OCI-LY3 (cell line): ENCODE measurements at regions not wholly inside any gene's neighbourhood (a gene's known extent, or its start where the extent isn't known, plus 50 kb on each side); places are given as distances from the start of the nearest gene placed in this dataset.

Experiments used
- H2AFZ ChIP-seq: fragments of 200-600, 300-600 bp; shearing (Covaris generic); 2 replicates; pipeline ENCODE4 v1.6.0; 2014; ENCODE audit warnings: antibody characterized with exemption, low read depth, low read length
- H3K27ac ChIP-seq: fragments of 200-600, 300-600 bp; sonication (generic); 2 replicates; pipeline ENCODE4 v1.5.1; 2014; ENCODE audit warnings: mild to moderate bottlenecking, low read length, moderate library complexity, mixed read lengths
- H3K27me3 ChIP-seq: fragments of 200-600, 300-600 bp; sonication (generic); 2 replicates; pipeline ENCODE4 v1.6.1; 2014; ENCODE audit warnings: low read depth, low read length, mixed read lengths
- H3K36me3 ChIP-seq: fragments of 200-600, 300-600 bp; sonication (generic); replicated peaks from 2 replicates; pipeline ENCODE3; 2014; ENCODE audit warnings: low read depth, low read length, mixed read lengths
- H3K4me1 ChIP-seq: fragments of 300-600, 200-600 bp; sonication (generic); 2 replicates; pipeline ENCODE4 v1.6.1; 2014; ENCODE audit warnings: low read length, mixed read lengths
- H3K4me2 ChIP-seq: fragments of 200-600, 300-600 bp; sonication (generic); 2 replicates; pipeline ENCODE4 v1.6.1; 2014; ENCODE audit warnings: low read length, mixed read lengths
- H3K4me3 ChIP-seq: fragments of 300-600, 200-600 bp; sonication (generic); 2 replicates; pipeline ENCODE4 v1.5.1; 2014; ENCODE audit warnings: antibody characterized with exemption, mild to moderate bottlenecking, low read length, moderate library complexity
- H3K79me2 ChIP-seq: fragments of 300-600, 200-600 bp; shearing (Covaris generic); 2 replicates; pipeline ENCODE4 v1.6.1; 2014; ENCODE audit warnings: mild to moderate bottlenecking, low read length, mixed read lengths
- H3K9ac ChIP-seq: fragments of 300-600, 200-600 bp; shearing (Covaris generic); 2 replicates; pipeline ENCODE4 v1.6.0; 2014; ENCODE audit warnings: mild to moderate bottlenecking, low read length, moderate library complexity
- H3K9me3 ChIP-seq: fragments of 200-600, 300-600 bp; shearing (Covaris generic); 2 replicates; pipeline ENCODE4 v1.6.1; 2014; ENCODE audit warnings: low read length, mixed read lengths; ENCODE audit not compliant: insufficient read depth
- H4K20me1 ChIP-seq: fragments of 200-600, 300-600 bp; sonication (generic); 2 replicates; pipeline ENCODE4 v1.6.1; 2016; ENCODE audit warnings: low read length, mixed read lengths; ENCODE audit not compliant: insufficient read depth
- EZH2phosphoT487 ChIP-seq: fragments of 200-600 bp; shearing (Covaris generic); IDR thresholded peaks from 2 replicates; pipeline ENCODE4 v1.6.1; 2018; ENCODE audit warnings: antibody characterized with exemption, mixed run types, low read depth
- TF ChIP-seq, protein P1 (sequence below): fragments of 200-600, 300-600 bp; sonication (generic); IDR thresholded peaks from 2 replicates; pipeline ENCODE4 v1.5.1; 2014; ENCODE audit warnings: antibody characterized with exemption, low read length, low read depth

DNA sequence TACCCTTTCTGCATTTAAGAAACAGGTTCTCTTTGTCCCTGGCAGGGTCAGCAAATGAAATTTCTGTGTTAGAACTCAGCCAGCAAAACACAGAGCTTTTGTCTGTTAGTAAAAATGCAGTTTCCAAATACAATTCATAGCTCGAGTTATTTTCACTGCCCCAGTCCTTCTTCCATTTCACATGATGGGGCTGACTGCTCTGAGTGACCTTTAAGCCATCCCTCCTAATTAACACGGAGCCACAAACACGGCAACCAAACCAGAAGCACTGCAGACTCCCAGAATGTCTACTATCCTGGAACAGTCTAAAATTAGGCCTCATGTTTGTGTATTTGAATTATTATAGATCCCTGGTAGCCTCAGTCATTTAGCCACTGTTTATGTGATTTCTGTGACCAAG, 99.1 kb upstream of the RGS4 start:
- Histone ChIP-seq H3K9me3 (no peaks in the 10 kb centered on the region), H2AFZ (no peak overlapping the region), H3K36me3 (no peaks in the 10 kb centered on the region), H3K4me3 (no peak overlapping the region), H3K9ac (no peak overlapping the region), H3K27ac (no peak overlapping the region), H3K79me2 (no peaks in the 10 kb centered on the region), H3K4me2 (no peak overlapping the region), H3K27me3 (peaks cover 13% of the 10 kb centered on the region), H3K4me1 (0 out of 2 replicates have a peak, but pooled peaks cover 5% of the 10 kb centered on the region), H4K20me1 (no peaks in the 10 kb centered on the region)
- no peak for TF ChIP-seq EZH2phosphoT487
- TF ChIP-seq, protein P1, sequence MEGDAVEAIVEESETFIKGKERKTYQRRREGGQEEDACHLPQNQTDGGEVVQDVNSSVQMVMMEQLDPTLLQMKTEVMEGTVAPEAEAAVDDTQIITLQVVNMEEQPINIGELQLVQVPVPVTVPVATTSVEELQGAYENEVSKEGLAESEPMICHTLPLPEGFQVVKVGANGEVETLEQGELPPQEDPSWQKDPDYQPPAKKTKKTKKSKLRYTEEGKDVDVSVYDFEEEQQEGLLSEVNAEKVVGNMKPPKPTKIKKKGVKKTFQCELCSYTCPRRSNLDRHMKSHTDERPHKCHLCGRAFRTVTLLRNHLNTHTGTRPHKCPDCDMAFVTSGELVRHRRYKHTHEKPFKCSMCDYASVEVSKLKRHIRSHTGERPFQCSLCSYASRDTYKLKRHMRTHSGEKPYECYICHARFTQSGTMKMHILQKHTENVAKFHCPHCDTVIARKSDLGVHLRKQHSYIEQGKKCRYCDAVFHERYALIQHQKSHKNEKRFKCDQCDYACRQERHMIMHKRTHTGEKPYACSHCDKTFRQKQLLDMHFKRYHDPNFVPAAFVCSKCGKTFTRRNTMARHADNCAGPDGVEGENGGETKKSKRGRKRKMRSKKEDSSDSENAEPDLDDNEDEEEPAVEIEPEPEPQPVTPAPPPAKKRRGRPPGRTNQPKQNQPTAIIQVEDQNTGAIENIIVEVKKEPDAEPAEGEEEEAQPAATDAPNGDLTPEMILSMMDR = no peak

DNA sequence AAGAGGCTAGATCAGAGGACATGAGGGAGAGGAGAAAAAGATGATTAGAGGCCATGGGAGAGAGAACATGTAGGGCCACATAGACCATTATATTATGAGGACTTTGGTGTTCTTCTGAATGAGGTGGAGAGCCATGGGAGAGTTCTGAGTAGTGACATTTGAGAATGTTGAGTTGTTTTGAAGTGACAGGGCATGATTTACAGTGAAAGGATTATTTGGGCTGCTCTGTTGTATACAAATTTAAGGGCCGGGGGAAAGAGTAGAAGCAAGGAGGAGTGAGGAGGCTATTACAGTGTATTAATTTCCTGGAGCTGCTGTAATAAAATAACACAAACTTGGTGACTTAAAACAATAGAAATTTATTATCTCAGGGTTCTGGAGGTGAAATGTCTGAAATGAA, 102.5 kb upstream of the RGS4 start:
- H3K79me2 ChIP-seq = no peaks in the 10 kb centered on the region
- H2AFZ ChIP-seq = no peak overlapping the region
- H3K27ac ChIP-seq = no peak overlapping the region
- H3K27me3 ChIP-seq = peaks cover 19% of the 10 kb centered on the region
- no peaks in the 10 kb centered on the region for H3K9me3 ChIP-seq
- H3K9ac ChIP-seq = no peak overlapping the region
- no peak overlapping the region for H3K4me3 ChIP-seq
- H3K4me1 ChIP-seq = 0 out of 2 replicates have a peak, but pooled peaks cover 5% of the 10 kb centered on the region
- no peaks in the 10 kb centered on the region for H3K36me3 ChIP-seq
- no peak overlapping the region for H3K4me2 ChIP-seq
- H4K20me1 ChIP-seq = no peaks in the 10 kb centered on the region
- TF ChIP-seq EZH2phosphoT487 = no peak
- TF ChIP-seq, protein P1 = no peak

DNA sequence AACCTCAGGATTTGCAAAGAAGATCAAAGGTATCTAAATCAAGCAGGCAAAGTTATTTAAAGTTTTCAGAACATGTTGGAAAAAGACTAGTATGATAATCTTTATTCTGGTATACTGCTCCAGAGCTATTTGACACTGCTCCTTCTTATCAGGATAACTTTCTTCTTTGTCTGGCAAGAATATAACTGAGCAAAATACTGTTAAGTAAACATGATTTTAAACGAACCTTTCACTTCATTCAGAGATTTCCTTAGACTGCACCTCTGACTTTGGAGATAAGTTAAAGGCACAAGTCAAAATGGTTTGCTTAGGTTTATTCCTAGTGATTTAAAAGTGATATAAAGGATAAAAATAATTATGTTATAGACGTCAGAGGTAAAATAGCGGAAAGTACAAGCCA, 103.9 kb upstream of the CCDC190 start:
- Histone ChIP-seq H3K79me2 (no peaks in the 10 kb centered on the region), H3K36me3 (no peaks in the 10 kb centered on the region), H3K27me3 (peaks cover 19% of the 10 kb centered on the region), H4K20me1 (no peaks in the 10 kb centered on the region), H3K9me3 (no peaks in the 10 kb centered on the region), H3K4me1 (0 out of 2 replicates have a peak, but pooled peaks cover 5% of the 10 kb centered on the region), H3K27ac (no peak overlapping the region), H3K4me2 (no peak overlapping the region), H3K4me3 (no peak overlapping the region), H2AFZ (no peak overlapping the region), H3K9ac (no peak overlapping the region)
- TF ChIP-seq, protein P1 = no peak
- TF ChIP-seq EZH2phosphoT487 = no peak

DNA sequence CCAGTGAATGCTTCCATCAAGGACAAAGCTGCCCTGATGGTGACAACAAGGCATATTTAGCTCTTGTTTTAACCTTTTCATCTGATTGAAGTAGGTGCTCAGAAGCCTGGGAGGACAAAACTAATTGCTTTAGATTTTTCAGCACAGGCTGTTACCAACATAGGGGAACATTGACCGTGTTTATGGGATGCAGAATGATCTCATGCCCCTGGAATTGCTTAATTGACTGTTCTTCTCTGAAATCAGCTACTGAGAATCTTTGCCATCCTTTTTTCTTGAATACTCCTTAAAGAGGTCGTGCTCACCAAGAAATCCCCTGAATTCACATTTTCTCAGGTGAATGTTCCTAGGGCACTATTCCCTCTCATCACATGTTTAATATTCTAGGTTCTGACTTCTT, 95.9 kb upstream of the CCDC190 start:
- Histone ChIP-seq H3K4me1 (peaks cover 10% of the 10 kb centered on the region), H3K27me3 (no peaks in the 10 kb centered on the region; the same call in 1 of the 2 replicates), H3K4me2 (no peak overlapping the region), H2AFZ (no peak overlapping the region), H3K4me3 (no peak overlapping the region), H3K36me3 (no peaks in the 10 kb centered on the region), H4K20me1 (no peaks in the 10 kb centered on the region), H3K9me3 (no peaks in the 10 kb centered on the region), H3K79me2 (no peaks in the 10 kb centered on the region), H3K27ac (no peak overlapping the region), H3K9ac (no peak overlapping the region)
- TF ChIP-seq EZH2phosphoT487 = no peak
- TF ChIP-seq, protein P1 = no peak
